22Rv1 (cell line): ENCODE measurements at regions not wholly inside any gene's neighbourhood (a gene's known extent, or its start where the extent isn't known, plus 50 kb on each side); places are given as distances from the start of the nearest gene placed in this dataset.

ENCODE experiments used
- CTCF ChIP-seq: fragments of 450-650 bp; IDR thresholded peaks from 2 replicates; pipeline ENCODE4 v1.5.1; 2017; ENCODE audit warnings: mild to moderate bottlenecking
- ZFX ChIP-seq: fragments of 450-650 bp; IDR thresholded peaks from 2 replicates; pipeline ENCODE4 v1.6.1; 2017; ENCODE audit warnings: antibody characterized with exemption, borderline replicate concordance

GRCh38 chr3:6528951-6529350 lies 332.0 kb upstream of the GRM7 start:
- TF ChIP-seq CTCF = no peak
- TF ChIP-seq ZFX = no peak
